CD14-positive monocyte (primary cell): ENCODE measurements at regions not wholly inside any gene's neighbourhood (a gene's known extent, or its start where the extent isn't known, plus 50 kb on each side); places are given as distances from the start of the nearest gene placed in this dataset.

Experiments used
- DNase-seq, 3 donors: peaks; one replicate each; pipeline ENCODE4 v3.0.0-alpha.2; 2011 to 2022
- H2AFZ ChIP-seq: 2 replicates; pipeline ENCODE4 v1.6.0; 2012; ENCODE audit warnings: mild to moderate bottlenecking, low read depth, low read length, inconsistent platforms; ENCODE audit not compliant: insufficient read depth, poor library complexity, severe bottlenecking
- H3K27ac ChIP-seq, 2 donors: 1 replicate in 1 of 2; 2 replicates in 1 of 2; pipeline ENCODE4 v1.5.1; 2012 to 2013; ENCODE audit warnings: low read length in 2 of 2, control low read depth in 1 of 2, inconsistent platforms in 1 of 2, low read depth in 1 of 2, mild to moderate bottlenecking in 1 of 2
- H3K27me3 ChIP-seq, 2 donors: one replicate each; pipeline versions ENCODE4 v1.6.0 to v1.6.1; 2011 to 2013; ENCODE audit warnings: low read length in 2 of 2; ENCODE audit not compliant: control insufficient read depth in 2 of 2, insufficient read depth in 2 of 2
- H3K36me3 ChIP-seq, 2 donors: replicated peaks in 1 of 2; 1 replicate in 1 of 2; 2 replicates in 1 of 2; pipeline versions ENCODE4 v1.5.1 to v1.6.1; 2012 to 2013; ENCODE audit warnings: low read length in 2 of 2, control low read depth in 1 of 2, inconsistent platforms in 1 of 2, mild to moderate bottlenecking in 1 of 2; ENCODE audit not compliant: insufficient read depth in 2 of 2, control insufficient read depth in 1 of 2
- H3K4me1 ChIP-seq, 2 donors: 1 replicate in 1 of 2; 2 replicates in 1 of 2; pipeline versions ENCODE4 v1.5.1 to v1.6.1; 2012 to 2013; ENCODE audit warnings: low read length in 2 of 2, control low read depth in 1 of 2, inconsistent platforms in 1 of 2, mild to moderate bottlenecking in 1 of 2, moderate library complexity in 1 of 2; ENCODE audit not compliant: insufficient read depth in 2 of 2, control insufficient read depth in 1 of 2
- H3K4me2 ChIP-seq: replicated peaks from 2 replicates; pipeline ENCODE3; 2012; ENCODE audit warnings: low read length, moderate library complexity, mild to moderate bottlenecking; ENCODE audit not compliant: poor library complexity, severe bottlenecking; ENCODE audit errors: extremely low read depth
- H3K4me3 ChIP-seq, 3 experiments: fragments of 200-600 bp in 1 of 3; sonication (generic) in 1 of 3; replicated peaks in 1 of 3; 1 replicate in 2 of 3; 2 replicates in 1 of 3; pipeline ENCODE4 v1.5.1; 2011 to 2013; ENCODE audit warnings: low read length in 3 of 3, mild to moderate bottlenecking in 3 of 3, control low read depth in 2 of 3, low read depth in 2 of 3, inconsistent platforms in 1 of 3, moderate library complexity in 1 of 3
- H3K79me2 ChIP-seq: 2 replicates; pipeline ENCODE4 v1.6.0; 2012; ENCODE audit warnings: mild to moderate bottlenecking, control low read depth, inconsistent platforms, low read length, moderate library complexity; ENCODE audit not compliant: insufficient read depth
- H3K9ac ChIP-seq: 2 replicates; pipeline ENCODE4 v1.6.0; 2017; ENCODE audit warnings: low read length, mild to moderate bottlenecking; ENCODE audit not compliant: insufficient read depth, poor library complexity, severe bottlenecking
- H3K9me3 ChIP-seq, 2 donors: replicated peaks in 1 of 2; 1 replicate in 1 of 2; 2 replicates in 1 of 2; pipeline versions ENCODE4 v1.5.1 to v1.6.1; 2012 to 2013; ENCODE audit warnings: low read length in 2 of 2, control low read depth in 1 of 2; ENCODE audit not compliant: control insufficient read depth in 1 of 2, insufficient read depth in 1 of 2
- H4K20me1 ChIP-seq: 2 replicates; pipeline ENCODE4 v1.6.0; 2012; ENCODE audit warnings: mild to moderate bottlenecking, low read length, control low read depth, moderate library complexity; ENCODE audit not compliant: insufficient read depth
- H3K27ac Mint-ChIP-seq, 7 donors: one replicate each; pipeline ENCODE4 v1.8.0; 2020; ENCODE audit warnings: mild to moderate bottlenecking in 7 of 7, mixed read lengths in 7 of 7, moderate library complexity in 6 of 7, inconsistent platforms in 2 of 7
- H3K27me3 Mint-ChIP-seq, 3 donors: one replicate each; pipeline ENCODE4 v1.8.0; 2021 to 2022; ENCODE audit warnings: low read depth in 3 of 3, mild to moderate bottlenecking in 3 of 3, mixed read lengths in 3 of 3, moderate library complexity in 3 of 3, inconsistent platforms in 1 of 3
- H3K36me3 Mint-ChIP-seq, 2 donors: one replicate each; pipeline ENCODE4 v1.8.0; 2020; ENCODE audit warnings: mixed read lengths in 2 of 2, inconsistent platforms in 1 of 2, mild to moderate bottlenecking in 1 of 2
- H3K4me1 Mint-ChIP-seq: one replicate; pipeline ENCODE4 v1.8.0; 2020; ENCODE audit warnings: mild to moderate bottlenecking, mixed read lengths
- H3K4me3 Mint-ChIP-seq, 2 donors: one replicate each; pipeline ENCODE4 v1.8.0; 2020; ENCODE audit warnings: mild to moderate bottlenecking in 2 of 2, mixed read lengths in 2 of 2, moderate library complexity in 1 of 2
- H3K9me3 Mint-ChIP-seq, 7 donors: one replicate each; pipeline ENCODE4 v1.8.0; 2020 to 2022; ENCODE audit warnings: mixed read lengths in 7 of 7, mild to moderate bottlenecking in 6 of 7, moderate library complexity in 6 of 7, inconsistent platforms in 2 of 7
- CTCF ChIP-seq: fragments of 200-600 bp; IDR thresholded peaks from one replicate; pipeline ENCODE4 v1.8.0; 2022; ENCODE audit warnings: antibody characterized with exemption, mild to moderate bottlenecking
- WGBS: methylation state at CpG from one replicate; pipeline ENCODE4 v1.1.5; 2013; ENCODE audit warnings: missing lambda C conversion rate; ENCODE audit not compliant: insufficient coverage; 5-methylcytosine and 5-hydroxymethylcytosine counted together
- intact Hi-C, 2 donors: fragments of 100-400 bp; cut with micrococcal nuclease; formaldehyde crosslinking; loops; one replicate each; pipeline versions ENCODE4 v1.15.0 to v1.15.1; 2023

GRCh38 chr5:15206133-15206532, 293.8 kb upstream of the FBXL7 start:
- H3K36me3 ChIP-seq: no peaks in the 10 kb centered on the region
- H3K4me1 ChIP-seq: no peaks in the 10 kb centered on the region
- intact Hi-C loops: no loop called here
- Mint-ChIP-seq H3K4me3 (no peak overlapping the region), H3K27ac (no peak overlapping the region), H3K4me1 (no peaks in the 10 kb centered on the region), H3K27me3 (peaks cover 0 to 1% (median 0%) of the 10 kb centered on the region in 3 donors), H3K9me3 (peaks cover 0 to 13% (median 5%) of the 10 kb centered on the region in 7 donors), H3K36me3 (no peaks in the 10 kb centered on the region)
- DNase-seq: no peak
- H4K20me1 ChIP-seq: no peaks in the 10 kb centered on the region
- H3K79me2 ChIP-seq: no peaks in the 10 kb centered on the region
- H3K4me3 ChIP-seq: no peak overlapping the region
- no peak overlapping the region for H3K4me2 ChIP-seq
- no peak overlapping the region for H2AFZ ChIP-seq
- no CpG with 5 or more reads among the region's 1 CpG for WGBS
- no peak overlapping the region for H3K9ac ChIP-seq
- H3K27ac ChIP-seq: no peak overlapping the region
- no peaks in the 10 kb centered on the region for H3K27me3 ChIP-seq
- H3K9me3 ChIP-seq: peaks cover 10 to 12% of the 10 kb centered on the region in 2 donors
- TF ChIP-seq CTCF: no peak

- TF ChIP-seq CTCF: no peak
- Histone ChIP-seq H3K27ac (no peak overlapping the region), H4K20me1 (no peaks in the 10 kb centered on the region), H3K27me3 (no peaks in the 10 kb centered on the region), H3K9ac (no peak overlapping the region), H2AFZ (no peak overlapping the region), H3K4me1 (no peaks in the 10 kb centered on the region), H3K4me3 (no peak overlapping the region), H3K79me2 (no peaks in the 10 kb centered on the region), H3K9me3 (peaks cover 14% of the 10 kb centered on the region in 2 donors), H3K4me2 (no peak overlapping the region), H3K36me3 (no peaks in the 10 kb centered on the region)
- intact Hi-C loops: no loop called here
- no CpG with 5 or more reads among the region's 1 CpG for WGBS
- H3K27me3 Mint-ChIP-seq: no peaks in the 10 kb centered on the region
- DNase-seq: no peak
- H3K36me3 Mint-ChIP-seq: no peaks in the 10 kb centered on the region
- H3K4me3 Mint-ChIP-seq: no peak overlapping the region
- H3K9me3 Mint-ChIP-seq: peaks cover 2 to 15% (median 5%) of the 10 kb centered on the region in 7 donors
- H3K4me1 Mint-ChIP-seq: no peaks in the 10 kb centered on the region
- no peak overlapping the region for H3K27ac Mint-ChIP-seq
Measured at GRCh38 chr5:15203376-15203775, 296.6 kb upstream of the FBXL7 start.
